ENCODE measurements at regions not wholly inside any gene's neighbourhood (a gene's known extent, or its start where the extent isn't known, plus 50 kb on each side); places are given as distances from the start of the nearest gene placed in this dataset.

DNA sequence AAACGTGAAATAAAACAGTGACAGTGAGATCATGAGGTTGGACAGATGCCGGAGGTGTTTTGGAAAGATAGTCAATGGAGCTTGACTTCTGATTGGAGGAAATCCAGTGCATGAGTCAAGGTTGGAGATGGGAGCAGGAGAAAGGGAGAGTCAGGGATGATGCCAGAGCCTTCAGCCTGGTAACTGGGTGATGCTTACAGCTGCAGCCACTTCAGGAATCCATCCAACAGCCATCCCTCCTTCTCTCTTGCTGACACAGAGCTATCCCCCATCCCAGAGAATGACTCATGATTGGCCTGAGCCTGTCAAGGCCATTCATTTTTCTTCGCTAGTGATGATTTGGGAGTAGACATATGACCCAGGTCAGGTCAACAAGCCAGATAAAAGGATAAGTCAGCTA lies 112.8 kb downstream of the SAMD5 start:
- no peak for DNase-seq (ENCODE audit: low spot score)

DNA sequence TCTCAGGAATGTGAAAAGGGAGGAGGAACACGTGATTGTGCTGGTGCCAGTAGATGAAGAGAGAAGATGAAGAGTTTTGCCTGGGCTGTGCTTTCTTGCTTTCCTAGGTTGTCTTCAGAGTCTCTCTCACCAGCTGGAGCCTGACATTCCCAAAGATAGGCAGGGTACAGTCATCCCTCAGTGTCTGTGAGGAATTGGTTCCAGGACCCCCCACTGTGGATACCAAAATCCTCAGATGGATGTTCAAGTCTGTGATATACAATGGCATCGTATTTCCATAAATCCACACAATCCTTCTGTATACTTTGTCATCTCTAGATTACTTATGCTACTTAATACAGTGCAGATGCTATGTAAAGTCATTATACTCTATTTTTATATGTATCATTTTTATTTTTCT lies 113.5 kb downstream of the SAMD5 start:
- DNase-seq (ENCODE audit: low spot score) = no peak

DNA sequence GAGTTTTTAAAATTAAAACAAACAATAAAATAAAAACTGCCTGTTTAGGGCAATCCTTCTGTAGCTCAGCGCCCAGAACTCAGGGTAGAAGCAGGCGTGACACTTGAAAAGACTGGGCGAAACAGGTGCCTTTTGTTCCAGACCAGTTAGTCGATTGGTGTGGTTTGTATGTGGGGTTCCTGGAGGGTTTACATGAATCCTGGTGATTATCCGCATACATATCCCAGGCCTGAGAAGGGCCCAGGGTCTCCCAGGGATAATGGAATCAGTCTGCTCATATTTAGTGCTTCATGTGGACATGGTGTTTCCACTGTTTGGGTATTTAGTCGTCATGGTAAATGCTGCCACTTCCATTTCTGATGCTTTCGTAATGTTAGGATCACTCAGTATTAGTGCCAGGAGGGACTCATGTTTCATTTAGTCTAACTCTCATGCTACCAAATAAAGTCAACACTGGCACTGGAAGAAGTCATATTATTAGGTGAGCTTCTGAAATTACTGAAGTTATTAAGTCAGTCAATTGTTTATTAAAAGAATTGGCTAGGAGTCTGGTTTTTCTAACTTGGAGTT lies 116.5 kb downstream of the SAMD5 start:
- no peak for DNase-seq (ENCODE audit: low spot score)

DNA sequence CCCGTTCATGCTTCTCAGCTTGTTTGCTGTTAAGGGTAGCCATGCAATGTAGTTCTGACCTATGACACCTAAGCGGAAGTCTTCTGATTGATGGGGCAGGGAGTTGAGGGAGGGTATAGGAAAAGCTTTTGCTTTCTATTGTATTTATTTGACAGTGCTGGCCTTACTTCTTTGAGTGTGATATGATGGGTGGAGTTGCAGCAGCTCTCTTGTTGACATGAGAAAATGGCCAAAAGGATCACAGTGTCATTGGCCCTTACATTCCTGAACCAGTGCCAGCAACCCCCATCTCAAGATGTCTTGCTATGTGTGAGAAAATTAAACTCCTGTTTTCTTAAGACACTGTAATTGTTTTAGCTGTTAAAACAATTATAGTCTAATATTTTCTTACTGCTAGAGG lies 117.5 kb downstream of the SAMD5 start:
- DNase-seq (ENCODE audit: low spot score) = no peak

DNA sequence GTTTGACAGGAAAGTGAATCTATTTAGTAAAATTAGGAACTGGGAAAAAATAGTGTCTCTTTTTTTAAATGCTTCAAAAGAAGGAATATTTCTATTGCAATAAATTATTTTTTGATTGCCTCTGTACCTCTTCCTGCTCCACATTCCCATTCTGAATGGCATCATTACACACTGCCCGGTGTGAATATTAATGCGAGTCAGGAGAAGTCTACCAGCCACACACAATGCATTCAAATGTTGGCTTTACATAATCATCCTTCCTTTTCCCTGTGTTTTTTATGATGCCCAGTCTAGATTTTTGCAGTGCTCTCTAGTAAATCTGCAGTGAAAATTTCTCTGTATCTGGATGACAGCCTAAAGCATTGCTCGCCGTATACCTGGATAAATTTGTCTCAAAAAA lies 118.9 kb downstream of the SAMD5 start:
- DNase-seq (ENCODE audit: low spot score) = no peak

DNA sequence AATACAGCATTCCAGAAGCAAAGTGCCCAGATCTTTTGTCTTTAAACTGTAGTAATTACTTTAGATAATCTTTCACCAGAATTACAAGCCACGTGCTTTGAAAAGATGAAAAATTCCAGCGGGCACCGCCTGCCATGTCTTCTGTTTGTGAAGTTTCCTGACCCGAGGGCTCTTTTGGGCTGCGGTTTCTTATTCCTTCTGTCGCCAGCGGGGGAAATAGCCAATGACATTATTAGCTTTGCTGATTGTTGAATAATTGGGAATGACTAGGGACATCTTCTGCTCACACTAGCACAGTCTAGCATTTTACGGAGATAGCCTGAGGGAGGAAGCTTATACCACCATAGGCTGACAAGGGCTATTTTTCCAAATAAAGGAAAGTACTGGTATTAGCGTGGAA lies 124.7 kb downstream of the SAMD5 start:
- DNase-seq (ENCODE audit: low spot score) = no peak

DNA sequence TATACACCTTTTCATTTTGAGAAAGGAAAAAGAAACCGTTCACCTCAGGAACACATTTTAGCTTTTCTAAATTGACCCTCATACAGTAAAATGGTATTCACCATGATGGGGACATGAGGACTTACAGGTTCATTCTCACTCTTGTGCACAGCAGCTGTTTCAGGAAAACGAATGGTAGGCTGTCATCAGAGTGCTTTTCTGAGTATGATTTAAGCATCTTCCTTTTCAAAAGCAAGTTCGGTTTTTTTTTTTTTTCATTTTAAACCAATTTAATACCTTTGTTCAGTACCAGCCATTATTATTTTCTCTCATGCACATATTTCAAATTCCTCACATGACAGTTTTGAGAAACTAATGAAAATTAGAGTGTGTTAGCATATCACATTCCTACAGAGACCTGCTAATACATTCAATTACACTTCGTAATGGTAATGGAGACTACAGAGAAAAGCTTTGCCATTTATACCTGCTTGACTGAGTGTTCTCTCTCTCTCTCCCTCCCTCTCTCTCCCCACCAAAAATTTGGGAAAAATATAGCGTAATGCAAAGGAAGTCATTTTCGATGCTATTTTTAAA lies 129.2 kb downstream of the SAMD5 start:
- DNase-seq (ENCODE audit: low spot score) = no peak

DNA sequence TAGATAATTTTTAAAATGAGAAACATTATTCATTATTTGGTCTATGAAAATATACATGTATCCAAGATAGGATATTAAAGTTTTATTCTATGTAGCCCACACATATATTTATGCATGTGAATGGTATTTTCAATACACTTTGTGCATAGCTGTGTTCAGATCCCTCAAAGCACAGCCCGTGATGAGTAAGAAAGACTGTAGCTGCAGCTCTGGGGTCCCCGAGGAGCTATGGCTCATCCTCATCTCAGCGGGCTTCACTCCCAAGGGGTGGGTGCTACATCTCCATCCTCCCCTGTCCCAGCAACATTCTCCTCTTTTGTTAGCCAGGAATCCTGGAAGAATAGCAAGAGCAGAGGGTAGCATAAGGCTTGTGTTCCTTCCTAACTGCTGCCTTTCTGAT lies 130.8 kb downstream of the SAMD5 start:
- DNase-seq (ENCODE audit: low spot score) = no peak

DNA sequence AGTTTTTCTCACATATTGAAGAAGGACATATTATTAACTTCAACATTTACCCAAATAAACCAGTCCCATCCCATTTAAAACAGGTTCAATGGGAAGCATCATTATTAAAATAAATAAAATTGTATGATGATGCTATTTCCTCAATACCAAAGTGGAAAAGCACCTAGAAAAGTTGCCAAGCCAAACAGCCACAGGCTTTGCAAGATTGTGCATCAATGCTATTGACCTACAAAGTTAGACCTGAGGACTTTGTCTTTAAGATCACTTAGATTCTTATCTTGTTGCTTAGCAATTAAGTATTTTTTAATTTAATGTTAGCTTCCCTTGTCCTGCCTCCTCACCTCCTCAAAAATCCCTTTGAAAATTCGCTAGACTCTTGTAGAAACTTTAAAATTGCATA lies 132.1 kb downstream of the SAMD5 start:
- DNase-seq (ENCODE audit: low spot score) = no peak

DNA sequence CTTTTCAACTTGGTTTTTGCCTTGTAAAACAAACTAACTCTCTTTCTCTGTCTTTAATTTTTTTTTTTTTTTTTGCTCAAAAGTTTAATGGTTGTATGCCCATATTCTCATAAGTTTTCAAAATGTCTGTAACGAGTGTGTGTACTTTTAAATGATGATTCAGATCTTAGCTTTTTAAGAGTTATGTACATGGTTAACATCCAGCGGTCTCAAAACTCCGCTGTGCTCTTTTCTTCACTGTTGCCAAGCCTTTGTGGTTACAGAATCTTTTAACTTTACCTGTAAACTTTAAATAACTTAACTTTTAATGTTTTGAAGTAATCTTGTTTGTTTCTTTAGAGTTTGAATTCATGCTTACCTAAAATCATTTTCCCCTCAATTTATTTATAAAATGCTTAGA lies 133.0 kb downstream of the SAMD5 start:
- no peak for DNase-seq (ENCODE audit: low spot score)

DNA sequence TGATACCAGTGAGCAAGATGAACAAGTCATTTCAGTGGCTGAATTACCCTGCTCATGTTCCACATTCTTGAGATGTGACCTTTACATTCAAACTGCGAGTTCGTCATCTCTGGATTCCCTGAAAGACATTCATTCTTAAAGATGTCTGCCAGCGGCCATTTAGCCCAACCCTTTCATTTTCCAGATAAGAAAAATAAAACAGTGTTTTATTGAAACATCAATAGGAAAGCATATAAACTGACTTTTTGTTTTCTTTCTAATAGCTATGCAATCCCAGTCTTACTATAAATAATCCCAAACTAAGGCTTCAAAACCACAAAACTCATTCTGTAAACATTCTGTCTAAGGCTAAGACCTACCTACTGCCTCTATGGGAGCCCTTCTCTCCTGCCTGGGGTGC lies 134.0 kb downstream of the SAMD5 start:
- no peak for DNase-seq (ENCODE audit: low spot score)

DNA sequence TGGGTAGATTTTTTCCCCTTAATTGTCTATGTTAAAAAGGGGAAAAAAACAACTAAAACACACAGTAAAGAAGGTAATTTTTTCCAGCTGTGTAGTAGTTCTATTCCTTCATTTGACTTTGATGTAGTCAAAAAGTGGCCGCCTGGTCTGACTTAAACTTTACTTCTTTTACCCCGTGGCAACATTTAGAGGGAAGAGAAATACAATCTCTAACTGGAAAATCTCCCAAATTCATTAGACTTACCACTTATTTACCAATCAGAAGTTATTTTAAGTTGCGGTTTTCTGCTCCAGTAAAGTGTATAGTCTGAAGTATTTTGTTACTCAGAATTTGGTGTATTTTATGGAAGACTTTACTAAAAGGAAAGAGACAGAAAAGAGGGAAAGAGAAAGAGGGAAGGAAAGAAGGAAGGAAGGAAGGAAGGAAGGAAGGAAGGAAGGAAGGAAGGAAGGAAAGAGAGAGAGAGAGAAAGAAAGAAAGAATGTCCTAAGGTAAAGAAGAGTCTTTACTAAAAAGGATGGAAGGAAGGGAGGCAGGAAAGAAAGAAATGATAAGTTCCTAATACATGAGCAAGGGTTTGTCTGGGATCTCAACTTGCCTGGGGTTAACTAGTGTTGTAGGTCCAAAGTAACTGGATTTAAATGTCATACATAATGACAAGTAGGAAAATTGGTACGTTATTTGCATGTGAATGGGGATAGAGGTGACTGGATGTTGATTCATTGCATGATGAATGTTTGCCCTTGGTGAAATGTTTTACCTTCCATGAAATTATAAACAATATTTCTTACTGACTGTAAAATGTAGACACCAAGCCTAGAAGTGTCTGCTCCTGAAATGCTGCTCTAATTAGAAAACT lies 135.1 kb downstream of the SAMD5 start:
- DNase-seq (ENCODE audit: low spot score) = no peak

DNA sequence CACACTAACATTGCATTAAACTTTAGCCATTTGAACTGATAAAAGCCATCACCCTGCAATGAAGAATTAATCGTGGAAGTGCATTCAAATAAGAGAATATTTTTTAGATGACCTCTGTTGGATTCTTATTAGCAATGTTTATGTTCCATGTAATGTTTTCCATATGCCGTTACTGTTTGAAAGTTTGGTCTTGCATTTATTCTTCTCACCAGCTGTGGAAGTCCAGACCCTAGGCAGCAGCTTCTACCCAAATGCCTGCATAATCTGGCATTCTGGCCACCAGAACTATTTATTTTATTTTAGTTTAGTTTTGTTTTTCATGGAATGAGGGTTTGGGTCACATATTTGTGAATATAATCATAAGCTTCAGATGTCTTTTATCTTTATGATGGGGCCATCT lies 140.4 kb downstream of the SAMD5 start:
- DNase-seq (ENCODE audit: low spot score) = no peak

DNA sequence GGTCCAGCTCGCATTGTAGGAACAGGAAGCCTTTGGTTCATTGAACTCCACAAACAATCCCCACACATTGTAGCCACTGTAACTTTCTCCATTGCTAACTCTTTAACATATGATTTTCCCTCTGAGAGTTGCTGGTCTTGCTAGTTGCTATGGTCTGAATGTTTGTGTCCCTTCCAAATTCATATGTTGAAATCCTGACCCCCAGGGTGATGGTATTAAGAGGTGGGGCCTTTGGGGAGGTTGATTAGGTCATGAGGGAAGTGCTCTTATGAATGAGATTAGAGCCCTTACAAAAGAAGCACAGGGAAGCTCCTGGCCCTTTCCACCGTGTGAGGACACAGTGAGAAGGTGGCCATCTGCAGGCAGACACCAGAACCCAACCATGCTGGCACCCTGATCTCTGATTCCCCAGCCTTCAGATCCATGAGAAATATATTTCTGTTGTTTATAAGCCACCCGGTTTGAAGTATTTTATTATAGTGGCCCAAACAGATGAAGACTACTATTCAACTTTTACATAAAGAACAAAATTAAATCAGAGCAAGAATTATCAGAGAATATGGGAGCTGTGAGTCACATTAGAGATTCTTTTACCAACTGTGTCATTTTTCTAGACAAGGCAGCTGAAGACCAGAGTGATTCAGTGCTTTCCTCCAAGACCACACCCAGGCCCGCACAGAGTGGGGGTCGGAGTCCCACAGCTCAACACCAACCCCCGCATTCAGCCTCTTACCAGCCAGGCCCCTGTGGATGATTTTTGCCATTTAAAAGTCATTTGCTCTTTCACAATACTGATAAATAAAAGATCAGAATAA lies 143.0 kb downstream of the SAMD5 start:
- no peak for DNase-seq (ENCODE audit: low spot score)

DNA sequence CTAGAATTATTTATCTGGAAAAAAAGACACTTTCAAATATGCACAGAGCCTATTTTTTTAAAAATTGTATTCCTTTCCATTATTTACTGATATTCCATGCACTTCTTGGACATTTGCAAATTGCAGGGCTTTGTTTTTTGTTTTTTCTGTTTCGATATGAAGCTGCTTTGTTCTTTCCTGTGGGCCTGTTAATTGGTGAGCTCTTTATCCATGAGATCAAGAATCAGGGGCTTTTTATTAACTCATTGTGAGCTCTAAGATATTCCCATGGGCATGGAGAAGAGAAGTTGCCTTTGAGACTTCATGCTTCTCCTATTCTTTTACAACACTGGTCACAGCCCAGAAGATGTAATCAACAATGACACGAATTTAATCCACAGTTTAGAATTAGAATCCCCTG lies 145.1 kb downstream of the SAMD5 start:
- DNase-seq (ENCODE audit: low spot score) = no peak

DNA sequence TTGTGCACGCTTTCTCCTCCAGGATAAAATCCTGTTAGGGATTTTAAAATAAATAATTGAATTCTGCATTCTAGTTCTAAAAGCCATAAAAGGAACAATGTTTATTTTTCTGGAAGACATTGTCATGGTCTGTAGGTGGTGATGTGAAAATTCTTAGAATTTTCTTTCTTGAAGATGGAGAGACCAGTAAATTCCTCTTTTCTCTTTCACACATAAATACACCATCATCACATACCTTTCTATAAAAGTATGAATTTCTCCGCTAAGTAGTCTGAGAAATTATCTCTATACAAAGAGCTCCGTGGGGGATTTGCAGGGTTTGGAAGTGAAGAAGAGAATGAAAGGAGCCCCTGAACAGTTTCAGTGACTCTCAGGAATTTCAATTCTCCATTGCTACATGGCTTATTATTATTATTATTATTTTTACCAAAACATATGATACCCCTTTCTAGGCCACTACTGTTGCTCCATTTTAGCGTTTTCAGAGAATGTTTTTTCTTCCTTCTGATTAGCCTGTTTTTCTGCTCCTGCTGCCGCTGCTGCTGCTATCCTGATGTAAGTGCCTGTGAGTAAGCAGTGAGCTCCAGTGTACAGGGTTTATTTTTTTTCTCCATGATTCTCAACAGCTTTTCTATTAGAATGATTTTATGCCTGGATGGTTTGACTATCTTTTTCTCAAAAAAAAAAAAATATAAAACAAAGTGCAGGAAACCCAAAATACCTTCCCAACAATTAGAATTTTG lies 145.8 kb downstream of the SAMD5 start:
- no peak for DNase-seq (ENCODE audit: low spot score)

DNA sequence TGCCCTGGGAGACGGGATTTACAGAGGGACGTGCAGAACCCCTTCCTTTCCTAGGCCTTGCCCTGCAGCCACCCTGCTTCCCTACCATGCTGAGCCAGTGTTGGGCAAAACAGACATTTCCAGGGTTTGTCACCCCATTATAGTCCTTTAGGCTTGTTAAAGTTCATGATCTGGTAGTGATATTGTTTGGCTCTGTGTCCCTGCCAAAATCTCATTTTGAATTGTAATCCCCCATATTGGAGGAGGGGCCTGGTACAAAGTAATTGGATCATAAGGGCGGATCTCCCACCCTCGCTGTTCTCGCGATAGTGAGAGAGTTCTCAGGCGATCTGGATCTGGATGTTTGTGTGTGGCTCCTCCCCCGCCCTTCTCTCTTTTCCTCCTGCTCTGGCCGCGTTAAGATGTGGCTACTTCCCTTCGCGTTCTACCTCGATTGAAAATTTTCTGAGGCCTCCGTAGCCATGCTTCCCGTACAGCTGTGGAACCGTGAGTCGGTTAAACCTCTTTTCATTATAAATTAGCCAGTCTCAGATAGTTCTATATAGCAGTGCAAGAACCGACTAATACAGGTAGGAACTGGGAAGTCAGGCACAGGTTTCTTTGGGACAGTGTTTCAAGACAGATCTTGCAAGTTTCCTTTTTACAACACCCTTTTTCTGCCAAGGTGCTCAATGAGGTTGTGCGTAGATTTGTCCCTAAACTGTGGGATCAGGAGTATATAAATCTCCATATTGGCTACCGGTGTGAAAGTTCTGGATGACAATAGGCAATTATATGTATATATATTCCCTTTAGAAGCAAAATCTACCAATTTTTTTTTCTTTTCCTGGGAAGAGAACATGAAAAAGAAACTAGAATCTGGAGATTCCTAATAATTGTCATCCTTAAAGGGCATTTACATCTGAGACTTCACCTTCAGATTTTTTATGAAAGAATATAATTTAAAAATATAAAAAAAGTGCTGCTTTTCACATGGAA lies 152.1 kb downstream of the SAMD5 start:
- DNase-seq (ENCODE audit: low spot score) = no peak

DNA sequence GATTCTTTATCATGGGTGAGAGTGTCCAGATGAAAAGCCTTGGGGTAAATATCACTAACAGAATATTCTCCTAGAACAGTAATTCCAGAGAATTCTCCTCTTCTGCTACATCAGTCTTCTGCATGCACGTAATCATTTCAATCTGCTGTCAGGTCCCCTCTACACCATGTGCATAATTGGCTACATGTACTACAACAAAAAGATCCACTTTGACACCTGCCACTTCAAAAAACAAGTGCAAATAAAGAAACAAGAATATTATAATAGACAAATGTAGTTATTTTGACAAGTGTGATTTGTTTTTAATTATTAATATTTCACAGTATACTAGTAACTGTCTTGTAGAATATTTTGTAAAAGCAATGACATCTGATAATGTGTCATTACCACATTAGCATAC lies 154.2 kb downstream of the SAMD5 start:
- no peak for DNase-seq (ENCODE audit: low spot score)

DNA sequence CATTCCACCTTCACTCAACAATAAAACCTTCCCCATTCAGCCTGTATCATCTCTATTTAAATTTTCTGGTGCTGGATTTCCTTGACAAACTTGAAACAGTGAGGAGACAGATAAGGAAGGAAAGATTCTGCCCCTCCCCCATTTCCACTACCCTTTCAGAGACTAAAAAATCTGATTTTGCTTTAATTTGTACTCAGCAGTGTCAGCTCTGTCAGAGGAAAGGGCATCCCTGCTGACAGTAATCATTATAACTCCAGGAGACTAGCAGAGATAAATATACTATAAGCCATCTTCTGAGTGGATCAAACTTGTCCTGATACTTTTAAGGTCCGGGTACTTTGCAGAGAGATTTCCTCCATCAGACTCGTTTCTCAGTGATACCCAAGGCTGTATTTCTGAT lies 155.6 kb downstream of the SAMD5 start:
- no peak for DNase-seq (ENCODE audit: low spot score)

DNA sequence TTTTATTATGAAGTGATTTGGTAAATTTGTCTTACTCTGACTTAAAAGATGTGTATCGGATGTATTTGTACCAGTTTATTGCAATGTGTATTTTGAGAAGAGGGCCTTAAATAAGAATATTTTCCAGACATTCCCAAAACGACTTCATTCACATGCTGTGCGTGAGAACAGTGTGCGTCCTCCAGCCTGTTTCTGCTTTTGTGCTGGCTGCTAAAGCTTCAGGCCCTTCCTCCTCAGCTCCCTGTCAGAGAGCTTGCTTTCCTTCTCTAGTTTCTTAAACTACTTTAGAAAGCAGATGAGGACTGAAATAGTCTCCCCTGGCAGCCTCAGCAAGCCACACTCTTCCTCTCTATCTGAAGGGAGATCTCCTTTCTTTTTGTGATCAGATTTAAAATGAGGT lies 157.8 kb downstream of the SAMD5 start:
- no peak for DNase-seq (ENCODE audit: low spot score)

DNA sequence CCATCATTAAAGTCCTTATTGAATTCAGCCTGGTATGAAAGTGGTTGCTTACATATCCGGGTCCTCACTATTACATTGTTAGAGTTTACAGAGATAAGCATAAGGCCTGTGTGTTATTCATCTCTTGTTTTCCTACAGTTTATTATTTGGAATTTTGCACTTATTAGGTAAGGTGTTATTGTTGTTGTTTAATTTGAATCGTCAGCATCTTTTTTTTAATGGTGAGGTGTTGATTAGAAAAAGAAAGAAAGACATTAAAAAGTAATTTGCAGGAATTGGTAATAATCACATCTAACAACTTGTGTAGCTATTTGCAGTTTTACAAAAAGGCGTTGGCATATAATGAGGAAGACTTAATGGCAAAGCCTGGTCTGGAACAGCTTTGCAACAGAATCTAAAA lies 158.6 kb downstream of the SAMD5 start:
- no peak for DNase-seq (ENCODE audit: low spot score)
